LNCaP clone FGC (cell line): ENCODE measurements at regions not wholly inside any gene's neighbourhood (a gene's known extent, or its start where the extent isn't known, plus 50 kb on each side); places are given as distances from the start of the nearest gene placed in this dataset.
"Not testable (repeated sequence)": the region's sequence is repeated elsewhere in the genome, so short reads cannot be mapped to it uniquely, and the experiment has no call there.

ENCODE experiments used
- DNase-seq: peaks from one replicate; pipeline ENCODE4 v3.0.0-alpha.2; 2011; ENCODE audit warnings: low read depth
- H3K4me3 ChIP-seq: 2 replicates; pipeline ENCODE4 v1.5.1; 2011; ENCODE audit warnings: mild to moderate bottlenecking, low read depth, low read length, control low read depth
- TF ChIP-seq, protein P1 (sequence below): IDR thresholded peaks from 2 replicates; pipeline ENCODE4 v1.5.1; 2012; ENCODE audit warnings: mild to moderate bottlenecking; ENCODE audit not compliant: control insufficient read depth, insufficient read depth; ENCODE audit errors: extremely low read depth

DNA sequence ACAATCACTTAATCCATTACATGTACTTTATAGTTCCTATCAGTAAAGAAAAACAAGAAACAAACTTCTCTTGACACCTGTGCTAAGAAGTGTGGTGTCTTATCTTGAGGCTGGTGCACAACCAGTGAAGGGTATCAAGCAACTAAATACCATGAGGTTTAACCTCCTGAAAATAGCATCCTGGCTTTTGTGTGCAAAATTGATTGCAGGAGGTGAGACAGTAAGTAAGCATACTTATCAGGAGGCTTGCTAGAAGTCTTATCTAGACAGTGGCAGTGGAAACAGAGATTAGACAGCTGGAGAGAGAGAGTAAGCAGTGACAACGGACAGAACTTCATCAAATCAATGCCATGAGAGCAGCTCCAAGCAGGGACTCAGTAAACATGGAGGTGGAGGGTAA lies 730.3 kb downstream of the DNAH5 start:
- no peak overlapping the region for H3K4me3 ChIP-seq
- TF ChIP-seq, protein P1, sequence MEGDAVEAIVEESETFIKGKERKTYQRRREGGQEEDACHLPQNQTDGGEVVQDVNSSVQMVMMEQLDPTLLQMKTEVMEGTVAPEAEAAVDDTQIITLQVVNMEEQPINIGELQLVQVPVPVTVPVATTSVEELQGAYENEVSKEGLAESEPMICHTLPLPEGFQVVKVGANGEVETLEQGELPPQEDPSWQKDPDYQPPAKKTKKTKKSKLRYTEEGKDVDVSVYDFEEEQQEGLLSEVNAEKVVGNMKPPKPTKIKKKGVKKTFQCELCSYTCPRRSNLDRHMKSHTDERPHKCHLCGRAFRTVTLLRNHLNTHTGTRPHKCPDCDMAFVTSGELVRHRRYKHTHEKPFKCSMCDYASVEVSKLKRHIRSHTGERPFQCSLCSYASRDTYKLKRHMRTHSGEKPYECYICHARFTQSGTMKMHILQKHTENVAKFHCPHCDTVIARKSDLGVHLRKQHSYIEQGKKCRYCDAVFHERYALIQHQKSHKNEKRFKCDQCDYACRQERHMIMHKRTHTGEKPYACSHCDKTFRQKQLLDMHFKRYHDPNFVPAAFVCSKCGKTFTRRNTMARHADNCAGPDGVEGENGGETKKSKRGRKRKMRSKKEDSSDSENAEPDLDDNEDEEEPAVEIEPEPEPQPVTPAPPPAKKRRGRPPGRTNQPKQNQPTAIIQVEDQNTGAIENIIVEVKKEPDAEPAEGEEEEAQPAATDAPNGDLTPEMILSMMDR, result no peak
- DNase-seq, result no peak

GRCh38 chr5:13212886-13213285 lies 731.6 kb downstream of the DNAH5 start:
- TF ChIP-seq, protein P1, result no peak
- H3K4me3 ChIP-seq, result no peak overlapping the region
- DNase-seq, result no peak

- TF ChIP-seq, protein P1, result no peak
- no peak overlapping the region for H3K4me3 ChIP-seq
- no peak for DNase-seq
Measured at GRCh38 chr5:13211064-13211463, 733.4 kb downstream of the DNAH5 start.

DNA sequence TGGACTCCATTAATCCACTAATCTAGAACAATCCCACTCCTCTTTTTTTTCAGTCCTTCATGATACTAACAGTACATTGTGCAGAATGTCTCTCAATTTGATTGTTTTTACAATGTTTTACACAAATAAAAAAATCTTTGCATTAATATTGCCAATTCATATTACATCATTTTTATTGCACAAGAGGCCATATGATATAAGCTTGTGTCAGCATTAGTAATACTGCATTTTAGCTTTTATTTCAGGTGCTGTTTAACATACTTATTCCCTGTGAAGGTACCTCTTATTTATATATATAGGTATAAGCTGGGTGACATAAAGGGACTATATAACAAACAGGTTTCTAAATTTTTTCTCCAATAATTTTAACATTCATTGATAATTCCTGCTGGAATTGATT lies 737.4 kb downstream of the DNAH5 start:
- TF ChIP-seq, protein P1, result no peak
- no peak for DNase-seq
- H3K4me3 ChIP-seq, result no peak overlapping the region

DNA sequence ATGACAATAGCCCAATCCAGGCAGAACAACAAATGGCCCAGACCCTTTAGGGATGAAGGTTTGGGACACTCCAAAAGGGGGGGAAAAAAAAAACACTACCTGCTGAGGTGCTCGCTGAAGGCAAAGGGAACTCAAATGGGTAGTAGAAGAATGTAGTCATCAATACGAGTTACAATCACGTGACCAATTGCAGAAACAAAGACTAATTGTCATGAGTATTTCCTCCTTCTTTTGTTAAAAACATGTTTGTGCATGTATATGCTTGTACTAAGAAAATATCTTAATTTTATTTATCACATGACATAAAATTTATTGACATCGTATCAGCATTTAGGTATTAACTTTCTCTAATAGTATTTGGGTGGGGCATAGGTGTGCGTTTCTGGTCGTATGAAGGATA lies 743.5 kb downstream of the DNAH5 start:
- TF ChIP-seq, protein P1, result no peak
- no peak for DNase-seq
- no peak overlapping the region for H3K4me3 ChIP-seq

DNA sequence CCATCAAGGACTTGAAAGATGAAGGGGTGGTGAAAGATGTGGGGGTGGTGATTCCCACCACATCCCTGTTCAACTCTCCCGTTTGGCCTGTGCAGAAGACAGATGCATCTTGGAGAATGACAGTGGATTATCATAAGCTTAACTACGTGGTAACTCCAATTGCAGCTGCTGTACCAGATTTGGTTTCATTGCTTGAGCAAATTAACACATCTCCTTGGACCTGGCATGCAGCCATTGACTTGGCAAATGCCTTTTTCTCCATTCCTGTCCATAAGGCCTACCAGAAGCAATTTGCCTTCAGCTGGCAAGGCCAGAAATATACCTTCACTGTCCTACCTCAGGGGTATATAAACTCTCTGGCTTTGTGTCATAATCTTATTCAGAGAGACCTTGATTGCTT lies 746.3 kb downstream of the DNAH5 start:
- DNase-seq, H3K4me3 ChIP-seq: not testable (repeated sequence)

- no peak overlapping the region for H3K4me3 ChIP-seq
- TF ChIP-seq, protein P1, result no peak
- no peak for DNase-seq
Measured at GRCh38 chr5:13189532-13189931, 755.0 kb downstream of the DNAH5 start.
